ENCODE measurements at regions not wholly inside any gene's neighbourhood (a gene's known extent, or its start where the extent isn't known, plus 50 kb on each side); places are given as distances from the start of the nearest gene placed in this dataset.

DNA sequence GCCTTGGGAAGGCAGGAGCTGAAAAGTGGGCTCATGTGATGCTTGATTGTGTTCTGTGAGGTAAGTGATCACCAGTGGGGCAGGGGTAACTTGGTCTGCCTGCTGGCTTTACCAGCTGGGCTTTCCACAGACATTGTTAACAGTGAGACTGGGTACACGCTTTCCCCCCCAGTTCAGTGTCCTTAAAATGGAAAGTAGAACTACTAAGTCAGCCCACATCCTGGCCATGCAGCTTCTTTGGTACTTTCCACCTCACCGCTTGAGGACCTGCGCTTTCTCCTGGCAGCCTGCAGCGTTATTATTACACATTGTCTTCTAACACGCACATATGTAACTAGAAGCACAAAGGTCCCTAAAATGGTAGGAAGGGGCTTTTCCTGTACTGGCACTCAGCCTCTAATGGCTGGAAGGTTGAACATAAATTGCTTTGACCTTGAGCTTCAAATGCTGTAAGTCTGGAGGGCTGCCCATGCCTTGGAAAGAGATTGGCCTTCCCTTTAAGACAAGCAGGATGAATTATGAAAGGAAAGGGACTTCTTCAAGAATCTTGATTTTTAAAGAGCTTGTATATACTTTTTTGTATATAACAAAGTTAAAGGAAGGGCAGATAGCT, 216.1 kb upstream of the ROPN1 start:
- no peaks in the 10 kb centered on the region for H3K27me3 ChIP-seq (ENCODE audit: control insufficient read depth in 3 of 3, insufficient read depth in 3 of 3, low read depth in 1 of 3, low read length in 3 of 3)
- H3K4me3 ChIP-seq (ENCODE audit: low read length in 2 of 2): no peak overlapping the region
- H2BK15ac ChIP-seq (ENCODE audit: low read length): no peak overlapping the region
- no peak overlapping the region for H2BK120ac ChIP-seq (ENCODE audit: low read depth, low read length)
- peak overlapping the region; percentile 83 for H4K8ac ChIP-seq (ENCODE audit: low read depth, low read length)
- DNase-seq (ENCODE audit: low spot score): no peak
- H2AK5ac ChIP-seq (ENCODE audit: low read depth, low read length): no peak overlapping the region
- no peak overlapping the region for H4K91ac ChIP-seq (ENCODE audit: low read depth, low read length, poor library complexity)
- no peak overlapping the region for H3K14ac ChIP-seq (ENCODE audit: low read length)
- no peaks in the 10 kb centered on the region for H3K79me1 ChIP-seq (ENCODE audit: low read depth, low read length)
- H3K4me2 ChIP-seq (ENCODE audit: insufficient read depth, low read length, poor library complexity, severe bottlenecking): no peak overlapping the region
- no peak overlapping the region for H3K18ac ChIP-seq (ENCODE audit: low read length)
- no peaks in the 10 kb centered on the region for H3K9me3 ChIP-seq (replicated peaks in 1 of 2; ENCODE audit: control insufficient read depth in 2 of 2, insufficient read depth in 1 of 2, low read depth in 1 of 2, low read length in 2 of 2)
- WGBS, 2 donors (ENCODE audit: extremely low coverage in 2 of 2, insufficient read length in 2 of 2, insufficient replicate concordance in 1 of 2): no CpG with 5 or more reads among the region's 5 CpGs
- no peak overlapping the region for H3K27ac ChIP-seq (replicated peaks; ENCODE audit: low read length)
- H3K9ac ChIP-seq (ENCODE audit: low read depth, low read length, poor library complexity): no peak overlapping the region
- no peak overlapping the region for H2BK5ac ChIP-seq (ENCODE audit: low read length)
- no peak overlapping the region for H3K4ac ChIP-seq (ENCODE audit: low read length)
- no peak overlapping the region for H2AFZ ChIP-seq (ENCODE audit: low read length)
- no peak overlapping the region for H2BK12ac ChIP-seq (ENCODE audit: low read length)
- no peaks in the 10 kb centered on the region for H3K36me3 ChIP-seq (replicated peaks in 1 of 2; ENCODE audit: control insufficient read depth in 2 of 2, insufficient read depth in 2 of 2, low read length in 2 of 2)
- H3K23ac ChIP-seq (ENCODE audit: low read depth, low read length, poor library complexity): no peak overlapping the region
- H3K4me1 ChIP-seq (ENCODE audit: control insufficient read depth in 2 of 2, insufficient read depth in 1 of 2, low read depth in 1 of 2, low read length in 2 of 2): peaks cover 3% of the 10 kb centered on the region in 2 donors

DNA sequence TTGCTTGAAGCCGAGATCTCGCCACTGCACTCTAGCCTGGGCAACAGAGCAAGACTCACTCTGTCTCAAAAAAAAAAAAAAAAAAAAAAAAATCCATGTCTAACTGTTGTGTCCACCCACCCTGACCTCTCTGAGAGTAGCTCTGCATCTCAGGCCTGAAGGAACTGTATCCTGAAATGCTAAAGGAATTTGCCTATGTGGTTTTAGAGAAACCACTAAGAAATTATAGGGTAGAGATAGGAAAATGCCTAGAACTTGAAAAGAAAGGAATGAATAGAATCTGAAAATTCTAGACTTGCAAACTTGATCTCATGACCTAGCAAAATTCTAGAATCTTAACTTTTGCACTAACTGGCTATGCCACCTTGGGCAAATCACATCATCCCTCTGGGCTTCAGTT, 217.5 kb upstream of the ROPN1 start:
- Histone ChIP-seq H3K18ac (ENCODE audit: low read length) (no peak overlapping the region), H2AFZ (ENCODE audit: low read length) (no peak overlapping the region), H2BK12ac (ENCODE audit: low read length) (no peak overlapping the region), H4K91ac (ENCODE audit: low read depth, low read length, poor library complexity) (no peak overlapping the region), H3K23ac (ENCODE audit: low read depth, low read length, poor library complexity) (no peak overlapping the region), H3K4me3 (ENCODE audit: low read length in 2 of 2) (no peak overlapping the region), H3K4me1 (ENCODE audit: control insufficient read depth in 2 of 2, insufficient read depth in 1 of 2, low read depth in 1 of 2, low read length in 2 of 2) (no peaks in the 10 kb centered on the region), H3K9me3 (replicated peaks in 1 of 2; ENCODE audit: control insufficient read depth in 2 of 2, insufficient read depth in 1 of 2, low read depth in 1 of 2, low read length in 2 of 2) (no peaks in the 10 kb centered on the region), H3K4me2 (ENCODE audit: insufficient read depth, low read length, poor library complexity, severe bottlenecking) (no peak overlapping the region), H2BK5ac (ENCODE audit: low read length) (no peak overlapping the region), H3K9ac (ENCODE audit: low read depth, low read length, poor library complexity) (no peak overlapping the region), H2AK5ac (ENCODE audit: low read depth, low read length) (no peak overlapping the region), H2BK15ac (ENCODE audit: low read length) (no peak overlapping the region), H3K36me3 (replicated peaks in 1 of 2; ENCODE audit: control insufficient read depth in 2 of 2, insufficient read depth in 2 of 2, low read length in 2 of 2) (no peaks in the 10 kb centered on the region), H3K14ac (ENCODE audit: low read length) (no peak overlapping the region), H4K8ac (ENCODE audit: low read depth, low read length) (no peak overlapping the region), H3K79me1 (ENCODE audit: low read depth, low read length) (no peaks in the 10 kb centered on the region), H2BK120ac (ENCODE audit: low read depth, low read length) (no peak overlapping the region), H3K27me3 (ENCODE audit: control insufficient read depth in 3 of 3, insufficient read depth in 3 of 3, low read depth in 1 of 3, low read length in 3 of 3) (no peaks in the 10 kb centered on the region), H3K4ac (ENCODE audit: low read length) (no peak overlapping the region), H3K27ac (replicated peaks; ENCODE audit: low read length) (no peak overlapping the region)
- WGBS, 2 donors (ENCODE audit: extremely low coverage in 2 of 2, insufficient read length in 2 of 2, insufficient replicate concordance in 1 of 2): no CpG with 5 or more reads among the region's 2 CpGs
- DNase-seq (ENCODE audit: low spot score): no peak

DNA sequence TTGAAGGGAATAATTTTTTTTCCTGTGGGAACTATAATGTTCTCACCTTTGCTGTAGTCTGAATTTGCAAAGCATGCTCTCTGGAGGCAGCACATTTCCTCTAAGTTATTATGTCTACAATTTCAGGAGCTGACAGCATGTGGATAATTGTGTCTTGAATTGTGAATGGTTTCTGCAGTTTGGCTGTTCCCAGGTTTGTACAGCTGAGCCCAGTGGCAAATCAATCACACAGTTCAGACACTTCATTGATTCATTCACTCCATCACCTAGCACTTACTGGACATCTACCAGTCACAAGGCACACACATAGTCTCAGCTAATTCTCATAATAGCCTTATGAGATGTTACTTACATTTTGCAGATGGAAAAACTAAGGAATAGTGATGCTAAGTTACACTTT, 219.0 kb upstream of the ROPN1 start:
- no peak overlapping the region for H3K14ac ChIP-seq (ENCODE audit: low read length)
- H4K8ac ChIP-seq (ENCODE audit: low read depth, low read length): no peak overlapping the region
- no peak overlapping the region for H3K27ac ChIP-seq (replicated peaks; ENCODE audit: low read length)
- no peak overlapping the region for H2BK5ac ChIP-seq (ENCODE audit: low read length)
- H3K36me3 ChIP-seq (replicated peaks in 1 of 2; ENCODE audit: control insufficient read depth in 2 of 2, insufficient read depth in 2 of 2, low read length in 2 of 2): no peaks in the 10 kb centered on the region
- DNase-seq (ENCODE audit: low spot score): no peak
- H2BK12ac ChIP-seq (ENCODE audit: low read length): no peak overlapping the region
- no peak overlapping the region for H2AFZ ChIP-seq (ENCODE audit: low read length)
- no peak overlapping the region for H2AK5ac ChIP-seq (ENCODE audit: low read depth, low read length)
- H3K9me3 ChIP-seq (replicated peaks in 1 of 2; ENCODE audit: control insufficient read depth in 2 of 2, insufficient read depth in 1 of 2, low read depth in 1 of 2, low read length in 2 of 2): no peaks in the 10 kb centered on the region
- H2BK120ac ChIP-seq (ENCODE audit: low read depth, low read length): no peak overlapping the region
- H3K18ac ChIP-seq (ENCODE audit: low read length): no peak overlapping the region
- no peaks in the 10 kb centered on the region for H3K27me3 ChIP-seq (ENCODE audit: control insufficient read depth in 3 of 3, insufficient read depth in 3 of 3, low read depth in 1 of 3, low read length in 3 of 3)
- no peak overlapping the region for H4K91ac ChIP-seq (ENCODE audit: low read depth, low read length, poor library complexity)
- no peak overlapping the region for H3K9ac ChIP-seq (ENCODE audit: low read depth, low read length, poor library complexity)
- H3K23ac ChIP-seq (ENCODE audit: low read depth, low read length, poor library complexity): no peak overlapping the region
- H3K4me3 ChIP-seq (ENCODE audit: low read length in 2 of 2): no peak overlapping the region
- no peak overlapping the region for H3K4ac ChIP-seq (ENCODE audit: low read length)
- H2BK15ac ChIP-seq (ENCODE audit: low read length): no peak overlapping the region
- no peaks in the 10 kb centered on the region for H3K79me1 ChIP-seq (ENCODE audit: low read depth, low read length)
- no peak overlapping the region for H3K4me2 ChIP-seq (ENCODE audit: insufficient read depth, low read length, poor library complexity, severe bottlenecking)
- no peaks in the 10 kb centered on the region for H3K4me1 ChIP-seq (ENCODE audit: control insufficient read depth in 2 of 2, insufficient read depth in 1 of 2, low read depth in 1 of 2, low read length in 2 of 2)

DNA sequence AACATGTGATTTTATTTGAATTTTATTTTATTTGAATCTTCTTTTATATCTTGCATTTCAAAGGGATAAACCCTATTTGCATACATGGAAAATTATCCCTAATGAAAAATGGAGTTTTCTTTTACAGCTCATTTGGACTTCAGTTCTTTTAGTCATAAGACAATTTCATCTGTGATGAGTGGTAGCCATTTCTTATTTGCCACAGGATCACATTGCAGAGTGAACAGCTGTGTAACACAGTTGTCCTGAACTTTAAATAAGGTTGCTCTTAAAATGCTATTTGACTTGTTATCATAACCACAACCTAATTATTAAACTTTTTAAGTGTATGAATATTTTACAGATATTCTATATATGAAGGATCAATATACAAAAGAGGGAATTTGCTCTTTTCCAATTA, 221.7 kb upstream of the ROPN1 start:
- H3K27me3 ChIP-seq (ENCODE audit: control insufficient read depth in 3 of 3, insufficient read depth in 3 of 3, low read depth in 1 of 3, low read length in 3 of 3): no peaks in the 10 kb centered on the region
- no peak overlapping the region for H2BK5ac ChIP-seq (ENCODE audit: low read length)
- no peaks in the 10 kb centered on the region for H3K36me3 ChIP-seq (replicated peaks in 1 of 2; ENCODE audit: control insufficient read depth in 2 of 2, insufficient read depth in 2 of 2, low read length in 2 of 2)
- H2BK120ac ChIP-seq (ENCODE audit: low read depth, low read length): no peak overlapping the region
- no peak overlapping the region for H4K8ac ChIP-seq (ENCODE audit: low read depth, low read length)
- no peaks in the 10 kb centered on the region for H3K4me1 ChIP-seq (ENCODE audit: control insufficient read depth in 2 of 2, insufficient read depth in 1 of 2, low read depth in 1 of 2, low read length in 2 of 2)
- no peak overlapping the region for H2BK15ac ChIP-seq (ENCODE audit: low read length)
- H3K9me3 ChIP-seq (replicated peaks in 1 of 2; ENCODE audit: control insufficient read depth in 2 of 2, insufficient read depth in 1 of 2, low read depth in 1 of 2, low read length in 2 of 2): no peaks in the 10 kb centered on the region
- H3K4ac ChIP-seq (ENCODE audit: low read length): no peak overlapping the region
- no peak overlapping the region for H3K4me2 ChIP-seq (ENCODE audit: insufficient read depth, low read length, poor library complexity, severe bottlenecking)
- no peak overlapping the region for H3K27ac ChIP-seq (replicated peaks; ENCODE audit: low read length)
- H4K91ac ChIP-seq (ENCODE audit: low read depth, low read length, poor library complexity): no peak overlapping the region
- no peak overlapping the region for H2BK12ac ChIP-seq (ENCODE audit: low read length)
- H2AK5ac ChIP-seq (ENCODE audit: low read depth, low read length): no peak overlapping the region
- H3K4me3 ChIP-seq (ENCODE audit: low read length in 2 of 2): no peak overlapping the region
- H2AFZ ChIP-seq (ENCODE audit: low read length): no peak overlapping the region
- H3K9ac ChIP-seq (ENCODE audit: low read depth, low read length, poor library complexity): no peak overlapping the region
- no peak for DNase-seq (ENCODE audit: low spot score)
- H3K14ac ChIP-seq (ENCODE audit: low read length): no peak overlapping the region
- no peak overlapping the region for H3K18ac ChIP-seq (ENCODE audit: low read length)
- H3K79me1 ChIP-seq (ENCODE audit: low read depth, low read length): no peaks in the 10 kb centered on the region
- H3K23ac ChIP-seq (ENCODE audit: low read depth, low read length, poor library complexity): no peak overlapping the region

Measured in neuronal stem cell (in vitro differentiated cells).